ENCODE measurements at regions not wholly inside any gene's neighbourhood (a gene's known extent, or its start where the extent isn't known, plus 50 kb on each side); places are given as distances from the start of the nearest gene placed in this dataset.

- no peaks in the 10 kb centered on the region; the same call in 2 of the 3 replicates for H3K9me3 ChIP-seq (replicated peaks; ENCODE audit: control insufficient read depth, insufficient read depth, low read length)
- H3K4me1 ChIP-seq (ENCODE audit: control insufficient read depth, insufficient read depth, low read length), result no peaks in the 10 kb centered on the region
- H4K20me1 ChIP-seq (ENCODE audit: control insufficient read depth, insufficient read depth), result no peaks in the 10 kb centered on the region
- BruUV-seq (replicated peaks), result no TSS peak
- no peak overlapping the region for H3K9ac ChIP-seq (ENCODE audit: control insufficient read depth, insufficient read depth, low read length)
- no peak overlapping the region for H3K27ac ChIP-seq (ENCODE audit: control insufficient read depth, insufficient read depth)
- in situ Hi-C loops (cut with MboI) (no loop called here), intact Hi-C loops (cut with micrococcal nuclease; ENCODE audit: unreplicated experiment) (no loop called here)
- ChIA-PET CTCF (interaction anchor here (1.9 kb wide), 1 partner anchor 131 kb away, joined by 4 read pairs; no protein-coding TSS in a partner anchor), RAD21 (ENCODE audit: unreplicated experiment) (no interaction called here), POLR2A (no interaction called here), SMC1A (ENCODE audit: uncharacterized antibody, unreplicated experiment) (no interaction called here)
- FAIRE-seq, result no peak
- no peak overlapping the region for H3K4me2 ChIP-seq (ENCODE audit: control insufficient read depth, insufficient read depth)
- WGBS (ENCODE audit: insufficient coverage, insufficient replicate concordance, low lambda C conversion rate, missing lambda C conversion rate), result 95% methylated on average over 1 of the region's 1 CpG
- no peak overlapping the region for H3K4me3 ChIP-seq
- TF ChIP-seq BCL11A (IDR thresholded peaks at IDR 0.05; ENCODE audit: low read depth, low read length), result no peak
- no peak overlapping the region for H2AFZ ChIP-seq (ENCODE audit: control insufficient read depth, low read depth, low read length)
- no peak for ATAC-seq
- DNase-seq (ENCODE audit: low read depth, low spot score), result no peak
- no peaks in the 10 kb centered on the region for H3K36me3 ChIP-seq (ENCODE audit: control insufficient read depth in 2 of 2, insufficient read depth in 2 of 2, low read length in 1 of 2)
- H3K27me3 ChIP-seq (replicated peaks in 1 of 2; ENCODE audit: control insufficient read depth in 2 of 2, insufficient read depth in 2 of 2, low read length in 1 of 2), result no peaks in the 10 kb centered on the region
- H3K79me2 ChIP-seq (ENCODE audit: control insufficient read depth, insufficient read depth, low read length), result no peaks in the 10 kb centered on the region
Observed at GRCh38 chr4:4618847-4619246, 77.0 kb upstream of the STX18 start.

GRCh38 chr4:4614925-4615678 lies 73.3 kb upstream of the STX18 start:
- ChIA-PET CTCF (no interaction called here), RAD21 (ENCODE audit: unreplicated experiment) (no interaction called here)

More at GRCh38 chr4:4614925-4615678, 73.3 kb upstream of the STX18 start:
- Histone ChIP-seq H3K4me1 (ENCODE audit: control insufficient read depth, insufficient read depth, low read length) (no peaks in the 10 kb centered on the region), H4K20me1 (ENCODE audit: control insufficient read depth, insufficient read depth) (no peaks in the 10 kb centered on the region), H3K9me3 (replicated peaks; ENCODE audit: control insufficient read depth, insufficient read depth, low read length) (no peaks in the 10 kb centered on the region), H3K27me3 (replicated peaks in 1 of 2; ENCODE audit: control insufficient read depth in 2 of 2, insufficient read depth in 2 of 2, low read length in 1 of 2) (no peaks in the 10 kb centered on the region), H3K4me2 (ENCODE audit: control insufficient read depth, insufficient read depth) (no peak overlapping the region), H3K79me2 (ENCODE audit: control insufficient read depth, insufficient read depth, low read length) (no peaks in the 10 kb centered on the region), H3K4me3 (no peak overlapping the region), H3K36me3 (ENCODE audit: control insufficient read depth in 2 of 2, insufficient read depth in 2 of 2, low read length in 1 of 2) (no peaks in the 10 kb centered on the region), H3K27ac (ENCODE audit: control insufficient read depth, insufficient read depth) (no peak overlapping the region), H3K9ac (ENCODE audit: control insufficient read depth, insufficient read depth, low read length) (no peak overlapping the region), H2AFZ (ENCODE audit: control insufficient read depth, low read depth, low read length) (no peak overlapping the region)
- FAIRE-seq (no peak), ATAC-seq (no peak), DNase-seq (ENCODE audit: low read depth, low spot score) (no peak)
- 83% methylated on average over 8 of the region's 8 CpGs for WGBS (ENCODE audit: insufficient coverage, insufficient replicate concordance, low lambda C conversion rate, missing lambda C conversion rate)
- no TSS peak for BruUV-seq (replicated peaks)
- no peak for TF ChIP-seq E2F8 (IDR thresholded peaks at IDR 0.05; ENCODE audit: low read depth, partially characterized antibody)
- no peak for TF ChIP-seq TAF1 (IDR thresholded peaks at IDR 0.05; ENCODE audit: borderline replicate concordance, low read depth, low read length)
- TF ChIP-seq ZNF622 (IDR thresholded peaks at IDR 0.05), result no peak
- in situ Hi-C loops (cut with MboI), result no loop called here
- ChIA-PET SMC1A (ENCODE audit: uncharacterized antibody, unreplicated experiment) (no interaction called here), POLR2A (no interaction called here)
- intact Hi-C loops (cut with micrococcal nuclease; ENCODE audit: unreplicated experiment), result no loop called here

All from GM12878 (cell line).